ENCODE measurements at regions not wholly inside any gene's neighbourhood (a gene's known extent, or its start where the extent isn't known, plus 50 kb on each side); places are given as distances from the start of the nearest gene placed in this dataset.

DNA sequence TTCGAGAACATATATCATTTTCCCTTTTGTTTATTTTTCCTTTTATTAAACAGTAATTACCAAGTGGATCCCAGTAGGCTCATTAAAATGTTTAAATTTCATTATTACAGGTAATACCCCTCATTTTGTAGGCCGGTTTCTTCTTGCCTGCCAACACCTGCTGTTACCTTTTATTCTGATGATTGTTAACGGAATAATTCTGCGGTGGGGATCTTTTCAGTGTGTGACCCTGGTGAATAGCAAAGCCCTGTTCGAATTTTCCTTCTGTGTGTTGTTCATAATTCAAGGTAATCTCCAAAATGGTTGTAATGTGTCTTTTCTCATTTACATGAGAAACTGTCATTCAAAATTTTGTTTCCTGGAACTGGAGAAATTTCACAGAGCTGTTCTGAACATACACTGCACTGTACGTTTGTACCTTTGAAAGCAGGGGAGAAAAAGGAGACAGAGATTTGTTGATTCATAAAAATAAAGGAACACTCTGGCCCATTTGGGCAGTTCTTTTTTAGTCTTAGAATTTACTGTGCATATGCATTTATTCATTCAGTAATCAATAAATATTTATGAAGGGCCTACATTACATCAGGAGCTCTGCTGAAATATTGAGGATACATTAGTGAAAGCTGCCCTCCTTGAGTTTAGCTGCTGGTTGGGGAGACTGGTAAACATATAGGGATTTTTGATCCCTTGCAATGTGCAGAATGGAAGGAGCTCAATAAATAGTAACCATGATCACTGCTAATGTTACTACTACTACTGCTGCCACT, 502.0 kb downstream of the QKI start:
- DNase-seq (ENCODE audit: low spot score), result no peak

GRCh38 chr6:163915131-163915530, 500.6 kb downstream of the QKI start:
- DNase-seq (ENCODE audit: low spot score), result no peak

GRCh38 chr6:163913045-163913444, 498.5 kb downstream of the QKI start:
- no peak for DNase-seq (ENCODE audit: low spot score)

DNA sequence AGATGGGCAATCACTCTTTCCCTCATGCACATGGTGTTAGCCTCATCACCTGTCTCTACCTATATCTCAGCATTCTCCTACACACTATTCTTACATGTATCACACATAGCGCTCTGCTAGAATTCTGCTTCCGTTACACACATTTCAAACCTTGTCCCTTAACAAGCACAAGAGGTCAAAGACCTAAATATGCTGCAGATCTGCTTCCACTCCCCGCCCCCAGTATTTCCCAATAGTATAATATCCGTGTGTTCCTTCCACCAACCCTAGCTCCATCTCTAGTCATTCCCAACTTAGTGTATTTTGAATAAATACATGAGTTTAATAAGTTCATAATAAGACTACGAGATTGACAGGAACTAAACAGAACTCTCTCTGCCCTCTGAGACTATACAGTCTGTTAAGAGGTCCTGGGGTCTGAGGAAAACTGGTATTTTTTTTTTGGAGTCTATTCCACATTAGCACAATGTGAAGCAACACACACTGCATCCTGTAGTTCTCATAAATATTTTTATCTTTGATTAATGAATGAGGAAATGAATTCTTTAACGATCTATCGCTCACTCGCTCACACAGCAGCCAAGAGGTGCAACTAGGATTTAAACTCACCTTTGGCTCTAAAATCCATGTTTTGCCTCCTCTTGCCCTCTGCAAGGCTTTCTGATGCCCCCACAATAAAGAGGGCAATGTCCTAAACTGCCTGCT, 491.6 kb downstream of the QKI start:
- DNase-seq (ENCODE audit: low spot score), result no peak

- no peak for DNase-seq (ENCODE audit: low spot score)
Observed at GRCh38 chr6:163904186-163904585, 489.7 kb downstream of the QKI start.

DNA sequence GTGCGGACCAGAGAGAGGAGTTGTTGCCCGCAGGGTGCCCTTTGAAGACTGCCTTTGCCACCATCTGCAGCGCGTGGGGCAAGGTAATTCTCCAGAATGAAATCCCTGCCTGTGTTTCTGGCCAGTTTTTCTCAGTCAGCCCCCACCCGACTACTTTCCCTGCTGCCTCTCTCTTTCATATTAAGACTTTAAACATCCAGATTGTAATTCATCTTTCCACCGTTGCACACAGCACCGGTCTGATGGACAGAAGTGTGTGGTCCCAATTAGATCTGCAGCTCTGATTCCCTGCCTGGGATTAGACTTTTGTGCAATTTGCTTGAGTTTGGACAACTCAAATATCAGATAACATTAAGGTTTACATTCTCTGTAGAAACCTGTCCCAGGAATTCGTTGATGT, 489.0 kb downstream of the QKI start:
- no peak for DNase-seq (ENCODE audit: low spot score)

DNA sequence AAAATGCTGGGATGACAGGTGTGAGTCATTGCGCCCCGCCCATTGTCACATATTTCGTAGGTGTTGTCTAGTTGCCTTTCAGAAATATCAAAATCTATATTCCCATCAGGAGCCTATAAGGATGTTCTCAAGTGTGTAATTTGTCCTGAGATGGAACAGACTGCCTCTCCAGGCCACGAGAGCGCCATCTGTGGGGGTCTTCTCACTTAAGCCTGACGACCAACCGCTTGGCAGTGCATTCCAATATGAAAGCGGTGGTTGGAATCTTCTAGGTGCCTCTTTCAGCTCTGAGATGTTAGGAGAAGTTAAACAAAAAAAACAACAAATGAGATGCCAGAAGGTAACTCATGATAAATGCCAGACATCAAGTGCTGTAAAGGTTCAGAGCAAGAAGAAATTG, 488.5 kb downstream of the QKI start:
- no peak for DNase-seq (ENCODE audit: low spot score)

DNA sequence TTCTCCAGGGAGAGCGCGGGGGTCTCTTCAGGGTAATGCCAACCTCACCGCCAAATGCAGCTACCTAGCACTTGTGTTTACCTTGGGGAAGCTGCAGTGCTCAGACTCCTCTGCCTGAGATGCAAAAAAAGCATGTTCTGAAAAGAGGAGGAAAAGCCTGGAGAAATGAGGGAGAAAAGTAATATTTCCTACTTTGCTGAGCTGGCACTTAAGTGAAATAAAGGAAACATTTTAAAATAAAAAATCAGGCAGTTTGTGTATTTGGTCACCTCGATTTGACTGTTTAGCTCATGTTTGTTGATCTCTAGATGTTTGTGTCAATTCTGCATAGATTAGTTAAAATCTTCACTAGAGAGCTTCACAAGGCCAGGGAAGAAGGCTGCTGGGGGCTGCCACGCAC, 487.2 kb downstream of the QKI start:
- DNase-seq (ENCODE audit: low spot score), result no peak

GRCh38 chr6:163900570-163900969, 486.1 kb downstream of the QKI start:
- no peak for DNase-seq (ENCODE audit: low spot score)

DNA sequence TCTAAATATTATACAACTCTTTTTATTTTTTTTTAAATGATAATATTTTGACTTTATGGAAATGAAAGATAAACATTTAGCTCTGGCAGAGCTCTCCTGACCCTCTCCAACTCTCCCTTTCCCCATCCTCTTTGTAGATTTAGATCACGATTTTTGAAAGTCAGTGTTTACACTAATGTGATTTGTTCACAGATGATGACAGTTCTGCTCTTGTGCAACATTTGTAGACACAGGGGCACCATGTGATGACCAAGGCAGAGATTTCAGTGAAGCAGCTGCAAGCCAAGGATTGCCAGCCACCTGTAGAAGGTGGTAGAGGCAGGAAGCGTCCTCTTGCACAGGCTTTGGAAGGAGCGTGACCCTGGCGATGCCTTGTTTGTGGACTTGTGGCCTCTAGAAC, 483.2 kb downstream of the QKI start:
- DNase-seq (ENCODE audit: low spot score), result no peak

- DNase-seq (ENCODE audit: low spot score), result no peak
Observed at GRCh38 chr6:163897030-163897429, 482.5 kb downstream of the QKI start.

- no peak for DNase-seq (ENCODE audit: low spot score)
Observed at GRCh38 chr6:163895162-163895561, 480.6 kb downstream of the QKI start.

DNA sequence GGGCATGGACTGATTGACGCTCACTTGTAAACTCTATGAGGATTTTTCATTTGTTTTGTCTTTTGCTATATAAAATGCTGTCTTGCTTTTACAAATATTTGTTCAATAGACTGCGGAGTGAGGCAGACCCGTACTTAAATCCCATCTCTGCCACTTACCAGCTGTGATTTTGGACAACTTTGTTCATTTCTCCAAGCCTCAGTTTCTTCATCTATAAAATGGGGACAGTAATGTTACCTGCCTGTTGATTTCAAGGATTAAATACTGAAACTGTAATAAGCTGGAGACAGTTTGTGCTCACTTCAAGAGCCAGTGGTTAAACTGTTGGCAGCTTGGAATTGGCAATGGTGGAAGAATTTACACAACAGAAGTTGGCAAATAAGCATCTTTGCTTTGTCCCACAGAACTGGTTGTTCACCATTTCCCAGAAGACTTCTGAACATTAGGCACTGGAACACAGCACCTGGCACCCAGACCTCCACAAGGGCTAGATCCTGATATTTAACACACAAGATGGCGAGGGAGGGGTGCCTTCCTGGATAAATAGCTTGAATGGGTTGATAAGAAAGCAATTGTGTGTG, 479.2 kb downstream of the QKI start:
- no peak for DNase-seq (ENCODE audit: low spot score)

- DNase-seq (ENCODE audit: low spot score), result no peak
Observed at GRCh38 chr6:163892824-163893561, 478.5 kb downstream of the QKI start.

GRCh38 chr6:163889904-163890514, 475.5 kb downstream of the QKI start:
- DNase-seq (ENCODE audit: low spot score), result no peak

DNA sequence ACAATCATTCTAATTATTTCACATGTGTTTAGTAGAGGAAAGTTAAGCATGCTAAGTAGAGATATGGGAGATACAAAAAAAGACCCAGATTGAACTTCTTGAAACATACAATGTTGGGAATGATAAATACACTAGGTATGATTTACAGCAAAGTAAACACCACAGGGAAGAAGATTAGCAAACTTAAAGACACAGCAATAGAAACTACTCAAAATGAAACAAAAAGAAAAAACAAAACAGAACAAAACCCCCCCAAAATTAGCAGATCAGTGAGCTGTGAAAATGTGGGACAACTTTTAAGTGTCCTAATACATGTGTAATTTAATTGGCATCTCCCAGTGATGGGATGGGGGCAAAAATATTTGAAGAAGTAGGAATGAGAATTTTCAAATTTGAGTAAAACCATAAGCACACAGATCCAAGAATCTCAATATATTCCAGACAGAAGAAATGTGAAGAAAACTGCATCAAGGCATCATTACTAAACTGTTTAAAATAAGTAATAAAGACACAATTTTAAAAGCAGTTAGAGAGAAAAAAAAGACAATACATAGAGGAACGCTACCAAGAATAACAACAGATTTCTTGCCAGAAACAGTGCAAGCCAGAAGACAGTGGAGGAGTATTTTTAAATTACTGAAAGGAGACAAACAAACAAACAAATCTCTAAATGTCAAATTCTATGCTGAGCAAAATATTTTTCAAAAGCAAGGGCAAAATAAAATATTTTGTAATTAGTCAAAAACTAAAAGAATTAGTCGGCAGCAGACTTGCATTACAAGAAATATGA, 473.7 kb downstream of the QKI start:
- DNase-seq (ENCODE audit: low spot score), result no peak

GRCh38 chr6:163886428-163886827, 471.9 kb downstream of the QKI start:
- DNase-seq (ENCODE audit: low spot score), result no peak

DNA sequence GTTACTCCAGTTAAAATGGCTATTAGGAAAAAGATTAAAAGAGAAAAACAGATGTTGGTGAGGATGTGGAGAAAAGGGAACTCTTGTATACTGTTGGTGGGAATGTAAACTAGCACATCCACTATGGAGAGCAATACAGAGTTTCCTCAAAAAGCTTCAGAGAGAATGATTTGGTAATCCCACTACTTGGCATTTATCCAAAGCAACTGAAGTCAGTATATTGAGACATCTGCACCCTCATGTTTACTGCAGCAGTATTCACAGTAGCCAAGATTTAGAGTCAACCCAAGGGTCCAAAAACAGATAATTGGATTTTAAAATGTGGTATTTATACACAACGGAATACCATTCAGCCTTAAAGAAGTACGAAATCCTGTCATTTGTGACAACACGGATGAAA, 469.5 kb downstream of the QKI start:
- DNase-seq (ENCODE audit: low spot score), result no peak

DNA sequence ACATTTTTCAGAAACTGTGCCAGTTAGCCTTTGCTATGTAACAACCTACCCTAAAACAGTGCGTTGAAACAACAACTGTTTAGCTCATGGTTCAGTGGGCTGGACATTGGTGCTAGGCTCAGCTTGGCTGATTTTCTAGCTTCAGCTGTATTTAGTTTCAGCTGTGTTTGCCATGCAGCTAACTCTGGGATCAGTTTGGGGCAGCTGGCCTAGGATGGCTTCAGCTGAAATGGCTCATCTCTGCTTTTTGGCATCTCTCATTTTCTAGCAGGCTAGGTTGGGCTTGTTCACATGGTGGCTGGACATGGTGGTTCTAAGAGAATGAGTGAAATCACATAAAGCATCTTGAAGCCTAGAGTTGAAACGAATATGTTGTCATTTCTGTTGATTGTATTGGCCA, 464.2 kb downstream of the QKI start:
- DNase-seq (ENCODE audit: low spot score), result no peak

- no peak for DNase-seq (ENCODE audit: low spot score)
Observed at GRCh38 chr6:163877877-163878639, 463.5 kb downstream of the QKI start.

All from ureter (tissue), 1 donor.